GM13977 (cell line): ENCODE measurements at regions not wholly inside any gene's neighbourhood (a gene's known extent, or its start where the extent isn't known, plus 50 kb on each side); places are given as distances from the start of the nearest gene placed in this dataset.
"Not testable (repeated sequence)": the region's sequence is repeated elsewhere in the genome, so short reads cannot be mapped to it uniquely, and the experiment has no call there.

Experiments used
- DNase-seq: peaks from one replicate; pipeline ENCODE4 v3.0.0; 2012; ENCODE audit warnings: low spot score
- CTCF ChIP-seq: IDR thresholded peaks from 2 replicates; pipeline ENCODE4 v1.5.1; 2012; ENCODE audit warnings: mild to moderate bottlenecking, control low read depth; ENCODE audit not compliant: insufficient read depth; ENCODE audit errors: extremely low read depth, missing control alignments
- in situ Hi-C: fragments of 300-500 bp; cut with MboI; formaldehyde crosslinking; loops from one replicate; pipeline ENCODE4 v1.12.0; 2022; ENCODE audit warnings: low sequenced_read_pairs, low pct_unique_long_range_greater_than_20kb, mixed read lengths, inconsistent platforms; ENCODE audit not compliant: unreplicated experiment

GRCh38 chr3:21017115-21017852 lies 733.7 kb downstream of the ZNF385D start:
- no peak for DNase-seq
- in situ Hi-C loops, result no loop called here
- TF ChIP-seq CTCF, result peak; percentile 24

GRCh38 chr3:21013566-21013965 lies 737.4 kb downstream of the ZNF385D start:
- no peak for DNase-seq
- in situ Hi-C loops, result no loop called here
- TF ChIP-seq CTCF, result no peak

GRCh38 chr3:20999661-21000060 lies 751.3 kb downstream of the ZNF385D start:
- TF ChIP-seq CTCF, result no peak
- in situ Hi-C loops, result no loop called here

GRCh38 chr3:20997183-20997582 lies 753.8 kb downstream of the ZNF385D start:
- no peak for DNase-seq
- in situ Hi-C loops, result no loop called here
- TF ChIP-seq CTCF, result no peak

More at GRCh38 chr3:20999661-21000060, 751.3 kb downstream of the ZNF385D start:
- no peak for DNase-seq

- no peak for TF ChIP-seq CTCF
- in situ Hi-C loops, result no loop called here
- DNase-seq, result no peak
These were observed 760.1 kb downstream of the ZNF385D start for GRCh38 chr3:20990896-20991295.

- in situ Hi-C loops, DNase-seq: not testable (repeated sequence)
These were observed 761.4 kb downstream of the ZNF385D start for GRCh38 chr3:20989653-20990052.

- no peak for DNase-seq
- TF ChIP-seq CTCF, result no peak
- in situ Hi-C loops, result no loop called here
These were observed 766.3 kb downstream of the ZNF385D start for GRCh38 chr3:20984594-20985205.
